ENCODE measurements at regions not wholly inside any gene's neighbourhood (a gene's known extent, or its start where the extent isn't known, plus 50 kb on each side); places are given as distances from the start of the nearest gene placed in this dataset.

- Mint-ChIP-seq H3K4me1 (ENCODE audit: low read depth) (peaks cover 31% of the 10 kb centered on the region), H3K27ac (no peak overlapping the region), H3K27me3 (ENCODE audit: insufficient read depth) (peaks cover 4% of the 10 kb centered on the region; the same call in 1 of the 2 replicates), H3K36me3 (ENCODE audit: low read depth) (no peaks in the 10 kb centered on the region), H3K9me3 (no peaks in the 10 kb centered on the region), H3K4me3 (no peak overlapping the region)
- DNase-seq: no peak
- TF ChIP-seq, protein P1, sequence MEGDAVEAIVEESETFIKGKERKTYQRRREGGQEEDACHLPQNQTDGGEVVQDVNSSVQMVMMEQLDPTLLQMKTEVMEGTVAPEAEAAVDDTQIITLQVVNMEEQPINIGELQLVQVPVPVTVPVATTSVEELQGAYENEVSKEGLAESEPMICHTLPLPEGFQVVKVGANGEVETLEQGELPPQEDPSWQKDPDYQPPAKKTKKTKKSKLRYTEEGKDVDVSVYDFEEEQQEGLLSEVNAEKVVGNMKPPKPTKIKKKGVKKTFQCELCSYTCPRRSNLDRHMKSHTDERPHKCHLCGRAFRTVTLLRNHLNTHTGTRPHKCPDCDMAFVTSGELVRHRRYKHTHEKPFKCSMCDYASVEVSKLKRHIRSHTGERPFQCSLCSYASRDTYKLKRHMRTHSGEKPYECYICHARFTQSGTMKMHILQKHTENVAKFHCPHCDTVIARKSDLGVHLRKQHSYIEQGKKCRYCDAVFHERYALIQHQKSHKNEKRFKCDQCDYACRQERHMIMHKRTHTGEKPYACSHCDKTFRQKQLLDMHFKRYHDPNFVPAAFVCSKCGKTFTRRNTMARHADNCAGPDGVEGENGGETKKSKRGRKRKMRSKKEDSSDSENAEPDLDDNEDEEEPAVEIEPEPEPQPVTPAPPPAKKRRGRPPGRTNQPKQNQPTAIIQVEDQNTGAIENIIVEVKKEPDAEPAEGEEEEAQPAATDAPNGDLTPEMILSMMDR (IDR thresholded peaks at IDR 0.05): no peak
These were observed 243.1 kb upstream of the STT3B start for GRCh38 chr3:31289584-31289983.

GRCh38 chr3:31290046-31290445, 242.7 kb upstream of the STT3B start:
- Mint-ChIP-seq H3K27ac (no peak overlapping the region), H3K9me3 (no peaks in the 10 kb centered on the region), H3K36me3 (ENCODE audit: low read depth) (no peaks in the 10 kb centered on the region), H3K4me3 (no peak overlapping the region), H3K4me1 (ENCODE audit: low read depth) (peaks cover 35% of the 10 kb centered on the region), H3K27me3 (ENCODE audit: insufficient read depth) (peaks cover 4% of the 10 kb centered on the region; the same call in 1 of the 2 replicates)
- TF ChIP-seq, protein P1 (IDR thresholded peaks at IDR 0.05): no peak
- DNase-seq: no peak

GRCh38 chr3:31291818-31292217, 240.9 kb upstream of the STT3B start:
- no peaks in the 10 kb centered on the region for H3K9me3 Mint-ChIP-seq
- no peak overlapping the region for H3K4me3 Mint-ChIP-seq
- TF ChIP-seq, protein P1 (IDR thresholded peaks at IDR 0.05): no peak
- peaks cover 4% of the 10 kb centered on the region; the same call in 1 of the 2 replicates for H3K27me3 Mint-ChIP-seq (ENCODE audit: insufficient read depth)
- H3K36me3 Mint-ChIP-seq (ENCODE audit: low read depth): no peaks in the 10 kb centered on the region
- peaks cover 39% of the 10 kb centered on the region for H3K4me1 Mint-ChIP-seq (ENCODE audit: low read depth)
- no peak overlapping the region for H3K27ac Mint-ChIP-seq
- DNase-seq: no peak

DNA sequence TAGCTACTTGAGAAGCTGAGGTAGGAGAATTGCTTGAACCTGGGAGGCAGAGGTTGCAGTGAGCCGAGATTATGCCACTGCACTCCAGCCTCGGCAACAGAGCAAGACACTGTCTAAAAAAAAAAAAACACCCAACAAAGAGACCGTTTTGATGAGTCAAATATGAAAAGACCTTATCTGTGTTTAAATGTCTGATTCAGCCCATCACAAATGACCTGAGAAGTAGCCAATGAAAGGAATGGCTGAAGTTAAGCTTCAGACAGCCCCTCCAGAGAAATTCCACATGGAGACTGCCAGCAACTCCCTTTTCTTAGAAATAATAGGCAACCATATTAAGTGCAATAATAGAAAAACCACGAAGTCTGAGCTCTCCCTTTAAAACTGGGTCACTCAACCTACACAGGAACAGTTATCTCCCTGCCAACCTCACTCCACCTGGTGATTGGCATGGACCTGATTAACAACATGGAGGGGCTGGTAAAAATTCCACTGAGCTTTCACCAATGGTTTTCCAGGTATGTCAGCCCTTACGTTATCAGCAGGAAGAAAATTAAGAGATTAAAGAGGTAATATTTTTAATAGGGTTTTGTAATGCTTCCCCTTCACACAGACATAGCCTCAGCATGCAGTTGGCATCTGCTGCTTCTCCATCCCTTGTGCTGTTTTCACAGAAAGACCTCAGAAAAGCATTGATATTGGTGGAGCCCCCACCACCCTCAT, 238.1 kb upstream of the STT3B start:
- Mint-ChIP-seq H3K27me3 (ENCODE audit: insufficient read depth) (peaks cover 2% of the 10 kb centered on the region; the same call in 1 of the 2 replicates), H3K36me3 (ENCODE audit: low read depth) (no peaks in the 10 kb centered on the region), H3K4me3 (no peak overlapping the region), H3K9me3 (no peaks in the 10 kb centered on the region), H3K4me1 (ENCODE audit: low read depth) (peaks cover 25% of the 10 kb centered on the region), H3K27ac (no peak overlapping the region)
- peak; percentile 10 for DNase-seq
- TF ChIP-seq, protein P1 (IDR thresholded peaks at IDR 0.05): no peak

DNA sequence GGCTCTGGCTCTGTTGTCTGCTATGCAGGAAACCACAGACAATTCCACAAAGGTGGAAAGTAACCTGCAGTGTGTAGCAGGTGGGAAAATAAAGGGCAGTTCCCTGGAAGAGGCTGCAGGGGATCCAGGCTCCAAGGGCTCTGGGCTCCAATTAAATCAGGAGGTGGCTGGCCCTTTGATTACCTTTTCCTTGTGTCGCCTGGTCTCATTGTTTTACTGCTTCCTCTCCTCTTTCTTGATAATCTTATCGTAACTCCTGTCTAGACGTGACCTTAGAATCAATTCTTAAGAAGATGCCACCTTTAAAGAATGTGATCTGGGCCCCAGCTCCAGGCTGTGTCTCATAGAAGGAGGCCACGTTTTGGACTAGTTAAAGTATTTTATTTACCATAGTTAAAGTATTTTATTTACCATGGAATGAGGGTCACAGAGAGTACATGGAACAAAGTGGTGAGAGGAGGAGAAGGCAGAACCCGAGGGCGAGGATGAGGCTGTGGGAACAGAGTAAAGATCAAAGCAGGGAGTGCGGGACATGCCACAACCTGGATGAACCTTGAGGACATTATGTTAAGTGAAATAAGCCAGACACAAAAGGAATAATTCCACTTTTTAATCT, 237.5 kb upstream of the STT3B start:
- H3K9me3 Mint-ChIP-seq: no peaks in the 10 kb centered on the region
- TF ChIP-seq, protein P1 (IDR thresholded peaks at IDR 0.05): no peak
- no peak overlapping the region for H3K4me3 Mint-ChIP-seq
- H3K27ac Mint-ChIP-seq: no peak overlapping the region
- H3K4me1 Mint-ChIP-seq (ENCODE audit: low read depth): peaks cover 25% of the 10 kb centered on the region
- H3K27me3 Mint-ChIP-seq (ENCODE audit: insufficient read depth): peaks cover 2% of the 10 kb centered on the region; the same call in 1 of the 2 replicates
- DNase-seq: no peak
- H3K36me3 Mint-ChIP-seq (ENCODE audit: low read depth): no peaks in the 10 kb centered on the region
